GM19468 (cell line): ENCODE measurements at regions not wholly inside any gene's neighbourhood (a gene's known extent, or its start where the extent isn't known, plus 50 kb on each side); places are given as distances from the start of the nearest gene placed in this dataset.
"Not testable (repeated sequence)": the region's sequence is repeated elsewhere in the genome, so short reads cannot be mapped to it uniquely, and the experiment has no call there.

Source experiments
- ATAC-seq: cut with Tn5 transposase; IDR thresholded peaks from one replicate; pipeline ENCODE4 v1.9.1; 2021; ENCODE audit warnings: mild to moderate bottlenecking, moderate library complexity, moderate number of reproducible peaks; ENCODE audit not compliant: unreplicated experiment; ENCODE audit errors: extremely low read depth

DNA sequence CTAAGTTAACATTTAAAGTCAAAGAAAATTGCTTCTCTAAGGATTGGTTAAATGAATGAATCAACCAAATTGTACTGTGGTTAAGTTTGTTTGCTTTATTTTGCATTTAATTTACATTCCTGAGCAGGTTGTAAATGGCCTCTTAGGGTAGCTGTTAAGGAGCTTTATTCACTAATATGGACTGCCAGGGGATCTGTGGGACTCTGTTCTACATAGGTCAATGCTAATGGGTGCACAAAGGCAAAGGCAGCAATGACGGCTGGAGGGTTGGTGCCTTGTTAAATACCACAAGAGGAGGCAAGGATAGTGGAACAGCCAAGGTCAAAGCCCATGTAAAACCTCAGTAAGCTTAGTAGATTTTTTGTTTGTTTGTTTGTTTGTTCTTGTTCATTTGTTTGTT lies 89.3 kb upstream of the P2RY1 start:
- no peak for ATAC-seq

DNA sequence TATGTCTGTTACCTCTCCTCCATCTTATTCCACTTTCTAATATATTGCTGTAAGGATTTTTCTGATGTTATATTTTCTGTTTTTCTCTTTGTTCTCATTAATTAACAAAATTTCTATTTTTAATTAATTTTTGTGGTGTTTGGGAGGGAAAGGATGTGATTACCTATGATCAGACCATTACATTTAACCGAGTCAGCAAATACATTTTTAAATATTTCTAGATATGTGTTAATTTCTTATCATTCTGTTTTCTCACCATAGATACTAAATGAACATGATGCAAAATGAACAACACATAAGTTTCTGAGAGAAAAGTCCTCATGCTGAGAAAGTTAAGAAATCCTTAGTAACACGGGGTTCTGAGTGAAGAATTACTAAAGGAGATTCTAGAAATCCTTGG lies 80.6 kb upstream of the P2RY1 start:
- ATAC-seq = no peak

DNA sequence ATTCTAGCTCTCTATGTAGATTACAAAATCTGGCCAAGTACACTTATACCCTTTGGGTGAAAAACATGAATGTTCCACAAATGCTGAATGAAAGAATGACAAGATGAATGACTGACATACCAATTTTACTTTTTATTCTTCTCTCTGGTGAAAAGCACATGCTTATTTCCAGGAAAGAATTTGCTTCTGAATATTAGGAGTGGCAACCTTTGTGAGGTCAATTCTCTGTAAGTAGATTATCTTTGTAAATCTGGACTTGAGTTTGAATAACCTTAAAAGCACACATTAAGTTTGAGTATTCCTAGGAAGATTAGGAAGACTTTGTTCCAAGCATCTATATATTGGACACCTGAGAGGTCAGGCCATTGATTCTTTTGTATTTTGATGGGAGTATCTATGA lies 78.1 kb upstream of the P2RY1 start:
- no peak for ATAC-seq

DNA sequence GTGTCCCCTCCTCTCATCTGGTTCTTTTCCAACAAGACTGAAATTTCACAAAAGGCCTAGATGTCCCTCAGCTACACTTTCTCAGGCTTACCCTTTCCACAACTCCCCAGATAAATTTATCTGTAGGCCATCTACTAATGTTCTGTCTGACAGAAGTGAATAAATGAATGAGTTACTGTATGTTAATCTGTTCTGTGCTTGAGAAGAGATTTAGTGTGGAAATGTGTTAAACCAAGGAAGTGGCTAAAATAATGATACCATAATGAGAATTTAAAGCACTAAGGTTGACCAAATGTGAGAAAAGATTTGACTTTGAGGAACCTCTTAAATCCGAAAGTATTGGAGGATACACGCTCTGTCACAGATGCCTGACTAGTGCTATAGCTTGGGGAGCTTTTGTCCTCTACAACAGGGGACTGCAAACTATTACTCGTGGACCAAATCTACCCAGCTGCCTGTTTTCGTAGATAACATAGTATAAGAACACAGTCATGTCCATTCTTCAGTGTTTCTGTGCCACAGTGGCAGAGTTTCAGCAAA lies 74.8 kb upstream of the P2RY1 start:
- no peak for ATAC-seq

DNA sequence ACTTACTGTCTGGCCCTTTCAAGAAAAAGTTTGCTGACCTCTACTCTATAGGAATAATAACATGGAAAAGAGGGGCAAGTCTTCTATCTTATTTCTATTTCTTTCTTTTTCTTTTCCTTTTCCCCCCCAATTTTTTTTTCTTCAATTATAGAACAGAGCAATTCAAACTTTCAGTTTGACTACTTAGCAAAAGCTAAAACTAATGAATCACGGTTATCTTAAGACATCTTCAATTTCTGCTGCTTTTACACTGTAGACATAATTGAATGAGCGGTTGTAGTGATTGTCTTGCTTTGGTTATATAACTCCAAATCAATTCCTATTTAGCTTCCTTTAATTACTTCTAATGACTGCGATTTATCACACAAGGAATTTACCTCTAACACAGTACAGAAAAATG lies 74.3 kb upstream of the P2RY1 start:
- ATAC-seq = no peak

DNA sequence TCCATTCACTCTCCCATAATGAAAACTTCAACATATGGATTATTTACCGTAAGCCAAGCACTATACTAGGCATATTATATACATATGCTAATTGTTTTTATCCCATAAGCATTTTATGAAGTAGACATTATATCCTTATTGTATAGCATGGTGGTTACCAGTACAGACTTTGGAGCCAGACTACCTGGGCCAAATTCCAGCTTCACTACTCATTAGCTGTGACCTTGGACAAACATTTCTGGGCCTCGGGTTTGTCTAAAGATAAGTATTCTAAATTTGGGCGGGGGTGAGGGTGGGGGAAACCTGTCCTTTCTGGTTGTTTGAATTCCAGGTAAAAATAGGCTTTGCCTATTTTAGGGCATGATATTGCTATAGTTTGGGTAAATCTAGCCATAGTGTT lies 66.5 kb upstream of the P2RY1 start:
- ATAC-seq = no peak

DNA sequence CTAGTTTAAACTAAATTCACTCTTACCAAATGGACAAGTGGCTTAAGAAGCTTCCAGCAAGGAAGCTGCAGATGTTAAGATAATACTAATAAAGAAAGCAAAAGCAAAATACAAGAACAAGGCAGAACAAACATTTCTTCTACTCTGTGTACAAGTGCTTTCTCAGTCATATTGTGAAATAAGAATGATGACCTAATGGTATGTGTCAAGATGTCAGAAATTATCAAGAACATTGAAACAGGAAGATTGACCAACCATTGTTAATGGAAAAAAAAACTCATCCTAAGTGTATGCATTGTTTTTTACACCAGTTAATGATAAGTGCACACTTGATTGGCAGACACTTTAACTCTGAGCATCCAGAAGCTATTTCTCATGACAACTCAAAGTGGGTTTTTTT lies 65.4 kb upstream of the P2RY1 start:
- ATAC-seq = no peak

DNA sequence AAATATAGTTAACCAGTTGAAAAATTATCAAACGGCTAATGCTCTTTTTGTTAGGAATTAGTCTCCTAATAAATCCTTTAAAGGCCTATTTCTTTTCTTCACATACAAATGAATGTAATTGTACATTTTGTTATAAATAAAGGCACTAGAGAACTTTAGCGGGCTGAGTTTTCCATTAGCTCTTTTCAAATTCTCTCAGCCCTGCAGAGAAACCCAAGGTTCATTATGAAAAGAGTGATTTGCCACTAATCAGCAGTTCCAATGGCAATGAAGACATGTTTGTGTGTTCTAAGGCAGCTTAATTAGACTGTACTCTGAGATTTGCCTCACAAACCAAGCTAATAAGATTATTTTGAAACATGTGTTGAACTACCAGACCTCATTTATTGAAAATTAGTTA lies 64.6 kb upstream of the P2RY1 start:
- no peak for ATAC-seq

DNA sequence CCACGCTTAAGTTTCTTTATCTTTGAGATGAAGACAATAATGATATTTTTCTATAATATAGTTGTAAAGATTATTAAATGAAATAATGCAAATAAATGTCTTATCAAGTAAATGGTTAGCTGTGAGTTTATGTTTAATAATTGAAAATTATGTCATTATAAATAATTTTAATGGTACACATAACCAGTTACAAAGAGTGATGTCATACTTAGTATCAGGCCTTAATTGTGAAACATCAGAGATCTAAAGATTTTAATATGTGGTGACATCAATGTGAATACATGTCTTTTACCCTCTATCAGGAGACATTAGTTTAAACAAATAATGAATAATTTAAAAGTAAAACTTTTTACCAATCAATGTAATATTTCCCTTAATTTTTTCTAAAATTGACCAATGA lies 63.8 kb upstream of the P2RY1 start:
- no peak for ATAC-seq

DNA sequence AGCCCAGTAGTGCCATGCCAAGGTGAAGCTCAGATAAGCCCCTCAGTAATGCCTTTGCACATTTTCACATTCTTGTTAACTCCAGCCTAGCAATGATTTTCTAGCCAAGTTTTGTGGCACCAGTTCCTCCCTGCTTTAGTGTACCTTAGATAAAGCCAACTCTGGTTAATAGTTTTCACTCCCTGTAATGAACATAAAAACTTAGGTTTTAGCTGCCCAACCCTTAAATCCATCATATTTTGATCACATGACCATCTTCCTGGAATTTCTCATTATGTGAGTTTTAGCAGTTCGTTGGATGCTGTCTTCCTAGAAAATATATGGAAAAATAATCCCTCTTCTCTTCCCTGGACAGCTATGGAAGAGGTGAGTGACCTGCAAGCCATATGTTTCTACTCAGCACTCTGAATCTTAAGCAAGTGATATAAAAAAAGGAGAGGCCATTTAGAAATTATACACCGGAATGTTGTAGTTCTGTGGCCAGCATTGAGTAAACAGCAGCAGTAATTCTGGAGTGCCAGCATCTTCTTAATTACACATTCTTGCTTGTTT lies 62.2 kb upstream of the P2RY1 start:
- ATAC-seq = no peak

DNA sequence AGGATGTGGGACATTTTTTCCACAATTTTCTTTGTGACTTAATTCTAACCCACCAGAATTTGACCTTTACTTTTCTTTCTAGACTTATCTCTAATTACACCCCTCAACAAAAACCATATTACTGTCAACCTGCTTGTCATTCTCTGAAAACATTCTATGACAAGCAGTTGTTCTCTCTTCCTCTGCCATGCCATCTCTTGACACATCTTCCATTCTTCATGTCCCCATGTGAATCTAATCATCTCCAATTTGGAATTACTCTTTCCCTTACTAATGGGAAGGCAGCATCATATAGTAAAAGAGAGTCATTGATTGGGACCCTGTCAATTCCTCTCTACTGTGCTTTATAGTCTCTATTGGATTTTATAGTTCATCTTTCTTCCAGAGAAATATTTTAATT lies 61.3 kb upstream of the P2RY1 start:
- ATAC-seq = no peak

DNA sequence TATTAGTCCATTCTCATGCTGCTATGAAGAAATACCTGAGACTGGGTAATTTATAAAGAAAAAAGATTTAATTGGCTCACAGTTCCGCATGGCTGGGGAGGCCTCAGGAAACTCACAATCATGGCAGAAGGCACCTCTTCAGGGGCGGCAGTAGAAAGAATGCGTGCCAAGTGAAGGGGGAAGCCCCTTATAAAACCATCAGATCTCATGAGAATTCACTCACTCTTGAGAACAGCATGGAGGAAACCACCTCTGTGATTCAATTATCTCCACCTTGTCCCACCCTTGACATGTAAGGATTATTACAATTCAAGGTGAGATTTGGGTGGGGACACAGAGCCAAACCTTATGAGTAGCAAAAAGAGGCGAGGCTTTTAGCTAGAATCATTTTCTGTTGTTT lies 60.7 kb upstream of the P2RY1 start:
- not testable (repeated sequence) for ATAC-seq

DNA sequence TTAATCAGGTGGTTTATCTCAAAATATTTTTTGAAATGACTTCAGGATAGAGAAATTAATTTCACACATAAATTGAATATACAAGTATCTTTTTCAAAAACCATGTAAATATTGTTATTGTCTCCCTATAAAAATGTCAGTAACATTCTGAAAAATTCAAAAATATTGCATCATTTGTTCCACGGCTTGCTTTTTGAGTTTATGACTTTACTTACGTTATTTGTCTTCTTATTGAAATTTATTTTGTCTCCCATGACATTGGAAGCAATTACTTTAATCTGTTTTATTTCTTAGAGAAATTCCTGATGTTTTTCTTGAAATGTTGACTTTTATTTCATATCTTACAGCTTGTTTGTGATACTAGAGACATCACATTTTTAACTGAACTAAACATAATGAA lies 56.9 kb upstream of the P2RY1 start:
- no peak for ATAC-seq

DNA sequence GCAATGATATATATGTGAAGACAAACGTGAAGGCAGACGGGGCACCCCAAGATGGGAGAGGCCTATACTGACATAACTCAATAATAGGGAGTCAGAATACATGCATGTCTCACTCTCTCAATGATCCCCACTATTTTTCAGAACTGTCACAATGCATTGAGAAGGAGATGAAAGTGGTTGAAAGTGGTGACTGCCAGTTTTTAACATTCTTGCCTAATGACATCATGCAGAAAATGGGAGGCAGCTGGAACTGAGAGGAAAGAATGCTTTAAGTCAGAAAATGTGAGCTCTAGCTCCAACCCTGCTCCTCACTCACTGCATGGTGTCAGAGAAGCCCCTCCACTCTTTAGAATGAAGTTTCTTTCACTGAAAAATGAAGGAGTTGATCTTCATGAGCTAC lies 55.3 kb upstream of the P2RY1 start:
- ATAC-seq = no peak

DNA sequence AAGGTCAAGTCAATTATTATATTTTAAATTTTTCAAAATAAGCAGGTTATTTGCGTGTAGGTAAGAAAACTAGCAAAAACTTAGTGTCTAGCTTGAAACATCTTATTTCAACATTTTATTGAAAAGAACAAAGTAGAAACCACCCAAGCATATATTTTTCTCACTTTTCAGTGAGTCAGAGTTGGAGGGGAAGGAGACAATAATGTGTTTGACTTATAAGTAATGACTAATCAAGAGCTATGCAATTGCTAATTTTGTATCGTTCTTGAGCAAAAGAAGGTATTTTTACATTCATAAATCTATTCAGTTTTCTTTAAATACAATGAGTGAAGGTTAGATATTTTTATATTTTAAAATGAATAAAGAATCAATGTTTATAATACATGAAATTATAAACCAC lies 54.4 kb upstream of the P2RY1 start:
- ATAC-seq = no peak

DNA sequence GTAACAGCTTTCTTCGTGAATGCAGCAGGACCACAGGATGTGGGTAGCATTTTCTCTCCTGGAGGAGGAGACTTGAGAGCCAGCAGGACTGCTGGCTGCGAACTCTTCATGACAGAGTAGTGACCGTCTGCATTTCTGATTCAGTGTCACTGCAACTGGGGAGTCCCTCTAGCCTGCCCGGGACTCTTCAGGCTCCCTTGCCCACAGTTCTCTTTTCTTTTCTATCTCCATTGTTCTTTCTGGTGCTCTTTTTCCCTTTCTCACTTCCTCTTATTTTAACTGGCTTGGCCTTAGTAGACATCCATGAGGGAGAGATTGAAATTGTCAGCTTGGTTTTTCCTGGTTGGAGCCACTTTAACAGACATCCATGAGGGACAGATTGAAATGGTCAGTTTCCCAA lies 49.9 kb upstream of the P2RY1 start:
- no peak for ATAC-seq
